ENCODE measurements at regions not wholly inside any gene's neighbourhood (a gene's known extent, or its start where the extent isn't known, plus 50 kb on each side); places are given as distances from the start of the nearest gene placed in this dataset.

DNA sequence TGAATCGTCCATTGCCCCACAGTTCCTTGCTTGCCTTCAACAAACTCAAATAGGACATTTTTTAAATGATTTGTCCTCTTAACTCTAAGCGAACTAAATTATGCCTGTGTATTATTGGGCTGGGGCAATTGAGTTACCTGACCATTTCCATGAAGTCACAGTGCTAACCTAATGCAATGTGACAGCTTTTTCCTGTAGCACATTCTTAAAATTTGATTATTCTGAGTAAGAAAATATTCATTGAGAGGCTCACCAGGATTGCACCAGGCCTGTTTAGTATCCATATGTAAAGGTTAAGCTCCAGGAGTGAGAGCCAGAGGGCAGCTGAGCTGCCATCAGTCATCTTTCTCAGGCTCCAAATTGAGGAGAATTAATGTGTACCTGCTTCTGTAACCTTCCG, 90.9 kb downstream of the GPR65 start:
- TF ChIP-seq, protein P1, sequence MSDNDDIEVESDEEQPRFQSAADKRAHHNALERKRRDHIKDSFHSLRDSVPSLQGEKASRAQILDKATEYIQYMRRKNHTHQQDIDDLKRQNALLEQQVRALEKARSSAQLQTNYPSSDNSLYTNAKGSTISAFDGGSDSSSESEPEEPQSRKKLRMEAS (IDR thresholded peaks at IDR 0.05), result no peak
- TF ChIP-seq, protein P2, sequence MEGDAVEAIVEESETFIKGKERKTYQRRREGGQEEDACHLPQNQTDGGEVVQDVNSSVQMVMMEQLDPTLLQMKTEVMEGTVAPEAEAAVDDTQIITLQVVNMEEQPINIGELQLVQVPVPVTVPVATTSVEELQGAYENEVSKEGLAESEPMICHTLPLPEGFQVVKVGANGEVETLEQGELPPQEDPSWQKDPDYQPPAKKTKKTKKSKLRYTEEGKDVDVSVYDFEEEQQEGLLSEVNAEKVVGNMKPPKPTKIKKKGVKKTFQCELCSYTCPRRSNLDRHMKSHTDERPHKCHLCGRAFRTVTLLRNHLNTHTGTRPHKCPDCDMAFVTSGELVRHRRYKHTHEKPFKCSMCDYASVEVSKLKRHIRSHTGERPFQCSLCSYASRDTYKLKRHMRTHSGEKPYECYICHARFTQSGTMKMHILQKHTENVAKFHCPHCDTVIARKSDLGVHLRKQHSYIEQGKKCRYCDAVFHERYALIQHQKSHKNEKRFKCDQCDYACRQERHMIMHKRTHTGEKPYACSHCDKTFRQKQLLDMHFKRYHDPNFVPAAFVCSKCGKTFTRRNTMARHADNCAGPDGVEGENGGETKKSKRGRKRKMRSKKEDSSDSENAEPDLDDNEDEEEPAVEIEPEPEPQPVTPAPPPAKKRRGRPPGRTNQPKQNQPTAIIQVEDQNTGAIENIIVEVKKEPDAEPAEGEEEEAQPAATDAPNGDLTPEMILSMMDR (IDR thresholded peaks at IDR 0.05; ENCODE audit: low read depth, low read length, missing input control), result no peak
